HG02642 (cell line): ENCODE measurements at regions not wholly inside any gene's neighbourhood (a gene's known extent, or its start where the extent isn't known, plus 50 kb on each side); places are given as distances from the start of the nearest gene placed in this dataset.
A peak's percentile ranks its signal among the peaks of the same experiment; 100 is the strongest.
"Not testable (repeated sequence)": the region's sequence is repeated elsewhere in the genome, so short reads cannot be mapped to it uniquely, and the experiment has no call there.

ENCODE experiments used
- ATAC-seq: cut with Tn5 transposase; IDR thresholded peaks from one replicate; pipeline ENCODE4 v1.9.1; 2021; ENCODE audit warnings: mild to moderate bottlenecking; ENCODE audit not compliant: unreplicated experiment, poor library complexity

DNA sequence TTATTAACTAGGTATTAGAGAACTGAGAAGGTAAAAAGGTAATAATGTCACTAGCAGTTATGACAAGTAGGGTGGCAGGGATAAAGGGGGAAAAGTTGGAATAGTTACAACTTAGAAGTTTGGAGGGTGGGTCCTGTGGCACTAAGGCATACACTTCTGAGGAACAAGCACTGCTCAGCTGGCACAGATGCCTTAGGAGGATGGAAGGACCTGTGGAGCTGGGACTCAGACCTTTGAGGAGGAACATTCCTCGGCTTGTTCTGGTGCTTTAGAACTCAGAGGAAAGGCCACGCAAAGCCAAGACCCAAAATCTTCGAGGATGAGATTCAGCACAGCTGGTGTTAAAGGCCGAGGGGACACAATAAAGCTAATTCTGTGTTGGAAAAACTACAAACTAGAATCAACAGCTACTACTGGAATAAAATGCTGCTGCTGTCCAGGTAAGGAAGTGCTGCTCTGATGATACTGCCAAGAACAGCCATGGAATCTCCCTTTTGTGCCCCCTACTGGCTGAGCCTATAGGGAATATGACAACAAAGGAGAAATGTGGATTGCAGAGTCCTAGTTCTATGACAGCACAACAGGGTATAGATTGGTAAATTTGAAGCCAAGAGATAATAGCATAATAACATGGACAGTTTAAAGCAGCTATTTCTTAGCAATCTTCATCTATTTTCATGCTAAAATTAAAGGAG is 126.7 kb downstream of the SLC25A46 start:
- ATAC-seq, result peak; percentile 59

DNA sequence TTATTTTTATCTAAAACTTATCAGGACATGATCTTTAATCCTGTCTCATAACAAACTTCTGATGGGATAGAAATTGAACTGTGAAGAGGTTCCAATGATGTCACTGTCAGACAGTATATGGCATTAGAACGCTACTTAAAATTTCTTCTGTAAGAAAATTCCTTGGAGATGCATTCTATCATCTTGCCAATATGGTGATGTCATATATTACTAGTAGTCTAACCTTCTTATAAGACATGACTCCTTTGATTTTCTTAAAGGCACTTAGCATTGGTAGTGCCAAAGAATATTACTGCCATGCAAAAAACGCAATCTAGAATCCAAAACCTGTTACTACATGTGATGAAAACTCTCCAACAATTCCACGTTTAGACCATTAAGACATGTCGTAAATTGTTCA is 131.1 kb downstream of the SLC25A46 start:
- ATAC-seq, result no peak

DNA sequence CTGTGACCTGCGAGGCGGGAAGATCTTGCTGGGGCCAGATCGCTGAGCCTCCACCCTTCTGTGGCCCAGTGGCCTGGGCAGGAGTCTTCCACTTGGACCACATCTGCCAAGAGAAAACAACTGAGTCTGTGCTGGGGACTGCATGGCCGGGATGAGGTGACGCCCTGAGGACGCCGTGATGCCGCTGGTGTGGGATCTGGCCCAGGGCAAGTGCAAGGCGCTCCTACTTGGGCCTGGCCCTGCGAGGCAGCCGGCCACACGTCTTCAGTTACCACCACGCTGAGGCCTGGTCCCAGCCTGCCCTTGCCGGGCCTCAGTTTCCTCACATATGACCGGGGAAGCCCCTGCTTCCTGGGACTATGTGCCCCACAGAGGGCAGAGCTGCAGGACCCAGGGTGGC is 133.4 kb downstream of the SLC25A46 start:
- ATAC-seq, result no peak

DNA sequence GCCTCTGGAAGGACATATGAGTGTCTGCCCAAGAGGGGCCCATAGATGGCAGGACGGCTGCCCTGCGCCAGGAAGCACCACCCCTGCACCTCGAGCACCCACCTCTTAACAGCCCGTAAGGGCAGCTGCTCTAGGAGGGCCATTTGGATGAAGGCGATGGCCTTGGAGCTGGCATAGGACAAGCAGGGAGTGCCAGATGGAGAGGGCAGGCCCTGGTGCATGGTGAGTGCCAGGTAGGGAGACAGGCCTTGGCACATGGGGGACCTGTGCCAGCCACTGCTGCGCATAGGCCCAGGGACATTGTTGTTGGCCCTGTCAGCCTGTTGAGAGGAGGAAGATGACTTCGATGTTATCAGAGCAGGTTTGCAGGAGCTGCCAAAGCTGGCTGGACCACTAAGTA is 134.2 kb downstream of the SLC25A46 start:
- no peak for ATAC-seq

DNA sequence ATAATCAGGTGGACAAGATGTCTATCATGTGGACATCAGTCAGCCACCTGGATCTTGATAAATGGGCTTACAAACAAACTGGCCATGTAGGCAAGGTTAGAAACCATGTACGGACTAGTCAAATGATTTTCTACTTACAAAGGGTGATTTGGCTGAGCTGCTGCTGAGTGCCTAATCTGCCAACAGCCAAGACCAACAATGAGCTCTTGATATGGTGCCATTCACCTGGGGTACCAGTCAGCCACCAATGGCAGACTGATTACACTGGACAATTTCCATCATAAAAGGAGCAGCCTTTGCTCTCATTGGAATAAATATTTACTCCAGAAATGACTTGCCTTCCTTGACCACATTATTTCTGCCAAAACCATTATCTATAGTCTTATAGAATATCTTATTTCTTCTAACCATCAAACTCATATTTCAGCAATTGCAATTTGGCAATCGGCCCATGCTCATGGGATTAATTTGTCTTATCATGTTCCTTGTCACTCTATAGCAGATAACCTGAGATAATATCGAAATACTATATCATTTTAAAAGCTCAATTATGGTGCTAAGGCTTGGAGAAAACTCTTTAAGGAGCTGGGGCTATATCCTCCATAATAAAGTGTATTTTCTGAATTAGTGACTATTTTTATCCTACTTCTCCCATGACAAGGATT is 135.1 kb downstream of the SLC25A46 start:
- no peak for ATAC-seq

DNA sequence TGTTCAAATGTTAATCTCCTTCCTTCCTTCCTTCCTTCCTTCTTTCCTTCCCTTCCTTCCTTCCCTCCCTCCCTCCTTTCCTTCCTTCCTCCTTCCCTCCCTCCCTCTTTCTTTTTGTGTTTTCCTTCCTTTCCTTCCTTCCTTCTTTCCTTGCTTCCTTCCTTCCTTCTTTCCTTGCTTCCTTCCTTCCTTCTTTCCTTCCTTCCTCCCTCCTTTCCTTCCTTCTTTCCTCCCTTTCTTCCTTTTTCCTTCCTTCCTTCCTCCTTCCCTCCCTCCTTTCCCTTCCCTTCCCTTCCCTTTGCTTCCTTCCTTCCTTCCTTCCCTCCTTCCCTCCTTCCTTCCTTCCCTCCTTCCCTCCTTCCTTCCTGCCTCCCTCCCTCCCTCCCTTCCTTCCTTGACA is 136.3 kb downstream of the SLC25A46 start:
- not testable (repeated sequence) for ATAC-seq

DNA sequence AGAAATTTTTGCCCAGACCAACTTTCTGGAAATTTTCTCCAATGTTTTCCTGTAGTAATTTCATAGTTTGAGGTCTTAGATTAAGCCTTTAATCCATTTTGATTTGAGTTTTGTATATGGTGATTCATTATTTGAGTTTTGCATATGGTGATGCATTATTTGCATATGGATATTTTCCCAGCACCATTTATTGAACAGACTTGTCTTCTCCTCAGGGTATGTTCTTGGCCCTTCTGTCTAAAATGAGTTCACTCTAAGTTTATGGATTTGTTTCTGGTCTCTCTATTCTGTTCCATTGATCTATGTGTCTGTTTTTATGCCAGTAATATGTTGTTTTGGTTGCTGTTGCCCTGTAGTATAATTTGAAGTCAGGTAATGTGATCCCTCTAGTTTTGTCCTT is 139.3 kb downstream of the SLC25A46 start:
- no peak for ATAC-seq

DNA sequence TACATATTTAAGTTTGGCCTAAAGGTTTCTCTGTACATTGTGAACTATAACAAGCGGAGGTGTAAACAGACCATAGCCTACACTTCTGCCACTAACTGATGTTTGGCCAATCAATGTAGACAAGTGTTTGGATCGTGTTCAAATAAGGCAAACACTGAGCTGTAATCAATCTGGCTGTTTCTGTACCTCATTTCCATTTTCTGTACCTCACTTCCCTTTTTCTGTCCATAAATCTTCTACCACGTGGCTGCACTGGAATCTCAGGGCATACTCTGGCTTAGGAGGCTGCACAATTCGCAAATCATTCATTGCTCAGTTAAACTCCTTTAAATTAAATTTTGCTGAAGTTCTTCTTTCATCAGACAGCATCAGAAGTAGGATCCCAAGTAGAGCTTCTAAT is 140.9 kb downstream of the SLC25A46 start:
- ATAC-seq, result no peak

DNA sequence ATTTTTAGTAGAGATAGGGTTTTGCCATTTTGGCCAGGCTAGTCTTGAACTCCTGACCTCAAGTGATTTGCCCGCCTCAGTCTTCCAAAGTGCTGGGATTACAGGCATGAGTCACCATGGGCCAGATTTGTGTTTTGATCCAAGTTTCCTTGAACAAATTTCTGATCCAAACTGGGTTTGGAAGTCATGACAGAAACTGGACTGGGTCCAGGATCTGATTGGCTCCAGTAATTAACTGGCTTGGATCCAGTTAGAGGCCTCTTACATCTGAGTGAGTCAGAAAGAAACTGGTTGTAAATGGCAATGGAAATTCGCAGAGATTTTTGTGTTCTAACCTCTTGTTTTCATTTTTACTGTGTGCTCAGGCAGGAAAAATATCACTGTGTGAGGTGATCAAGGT is 141.6 kb downstream of the SLC25A46 start:
- ATAC-seq, result no peak

DNA sequence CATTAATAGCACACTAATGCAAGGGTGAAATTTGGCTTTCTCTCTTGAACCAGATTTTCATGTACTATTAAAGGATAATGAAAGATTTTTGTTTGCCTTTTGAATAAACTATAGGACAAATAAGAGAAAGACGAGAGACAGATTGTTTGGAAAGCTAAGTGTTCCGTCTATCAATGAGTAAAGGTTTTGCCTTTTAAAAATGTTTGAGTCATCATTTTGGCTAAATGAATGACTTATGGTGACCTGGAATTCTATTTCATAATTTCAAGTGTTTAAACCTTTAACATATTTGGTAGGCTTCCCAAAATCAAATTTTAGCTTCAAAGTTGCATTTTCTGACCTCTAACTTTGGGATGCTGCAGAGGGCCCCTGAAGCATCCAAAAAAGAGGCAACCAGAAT is 145.2 kb downstream of the SLC25A46 start:
- no peak for ATAC-seq

DNA sequence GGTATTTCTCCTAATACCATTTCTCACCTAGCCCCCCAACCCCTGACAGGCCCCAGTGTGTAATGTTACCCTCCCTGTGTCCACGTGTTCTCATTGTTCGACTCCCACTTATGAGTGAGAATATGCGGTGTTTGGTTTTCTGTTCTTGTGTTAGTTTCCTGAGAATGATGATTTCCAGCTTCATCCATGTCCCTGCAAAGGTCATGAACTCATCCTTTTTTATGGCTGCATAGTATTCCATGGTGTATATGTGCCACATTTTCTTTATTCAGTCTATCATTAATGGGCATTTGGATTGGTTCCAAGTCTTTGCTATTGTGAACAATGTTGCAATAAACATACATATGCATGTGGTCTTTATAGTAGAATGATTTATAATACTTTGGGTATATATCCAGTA is 148.4 kb downstream of the SLC25A46 start:
- ATAC-seq, result not testable (repeated sequence)

DNA sequence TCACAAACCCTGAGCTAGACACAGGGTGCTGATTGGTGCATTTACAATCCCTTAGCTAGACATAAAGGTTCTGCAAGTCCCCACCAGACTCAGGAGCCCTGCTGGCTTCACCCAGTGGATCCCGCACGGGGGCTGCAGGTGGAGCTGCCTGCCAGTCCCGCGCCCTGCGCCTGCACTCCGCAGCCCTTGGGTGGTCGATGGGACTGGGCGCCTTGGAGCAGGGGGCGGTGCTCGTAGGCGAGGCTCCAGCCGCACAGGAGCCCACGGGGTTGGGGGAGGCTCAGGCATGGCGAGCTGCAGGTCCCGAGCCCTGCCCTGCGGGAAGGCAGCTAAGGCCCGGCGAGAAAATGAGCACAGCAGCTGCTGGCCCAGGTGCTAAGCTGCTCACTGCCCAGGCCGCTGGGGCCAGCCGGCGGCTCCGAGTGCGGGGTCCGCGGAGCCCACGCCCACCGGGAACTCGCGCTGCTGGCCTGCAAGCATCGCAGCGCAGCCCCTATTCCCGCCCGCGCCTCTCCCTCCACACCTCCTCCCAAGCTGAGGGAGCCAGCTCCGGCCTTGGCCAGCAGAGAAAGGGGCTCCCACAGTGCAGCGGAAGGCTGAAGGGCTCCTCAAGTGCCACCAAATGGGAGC is 155.2 kb downstream of the SLC25A46 start:
- not testable (repeated sequence) for ATAC-seq

DNA sequence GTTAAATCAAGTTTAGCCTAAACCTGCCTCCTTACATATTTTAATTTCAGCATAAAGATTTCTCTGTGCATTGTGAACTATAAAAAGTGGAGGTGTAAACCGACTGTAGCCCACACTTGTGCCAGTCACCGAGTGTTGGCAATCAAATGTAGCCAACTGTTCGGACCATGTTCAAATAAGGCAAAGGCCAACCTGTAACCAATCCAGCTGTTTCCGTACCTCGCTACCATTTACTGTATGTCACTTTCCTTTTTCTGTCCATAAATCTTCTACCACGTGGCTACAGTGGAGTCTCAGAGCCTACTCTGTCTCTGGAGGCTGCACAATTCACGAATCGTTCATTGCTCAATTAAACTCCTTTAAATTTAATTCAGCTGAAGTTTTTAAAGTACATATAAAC is 156.0 kb downstream of the SLC25A46 start:
- no peak for ATAC-seq

DNA sequence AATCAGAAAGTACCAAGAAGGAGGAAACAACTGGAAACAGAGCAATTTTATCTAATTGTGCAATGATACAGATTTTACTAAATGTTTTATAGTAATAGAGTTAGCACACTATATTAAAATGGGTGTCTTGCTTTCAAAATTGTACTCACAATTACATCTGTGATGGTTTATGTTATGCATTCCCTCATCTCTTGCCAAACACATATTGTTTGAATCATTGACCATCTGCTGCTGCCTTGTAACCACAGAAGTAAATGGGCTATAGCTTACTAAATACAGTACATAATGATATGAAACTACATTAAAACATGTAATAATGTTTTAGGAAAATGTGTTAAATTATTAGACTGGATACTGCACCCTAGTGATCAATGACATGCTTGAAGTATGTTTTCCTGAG is 158.1 kb downstream of the SLC25A46 start:
- ATAC-seq, result no peak

DNA sequence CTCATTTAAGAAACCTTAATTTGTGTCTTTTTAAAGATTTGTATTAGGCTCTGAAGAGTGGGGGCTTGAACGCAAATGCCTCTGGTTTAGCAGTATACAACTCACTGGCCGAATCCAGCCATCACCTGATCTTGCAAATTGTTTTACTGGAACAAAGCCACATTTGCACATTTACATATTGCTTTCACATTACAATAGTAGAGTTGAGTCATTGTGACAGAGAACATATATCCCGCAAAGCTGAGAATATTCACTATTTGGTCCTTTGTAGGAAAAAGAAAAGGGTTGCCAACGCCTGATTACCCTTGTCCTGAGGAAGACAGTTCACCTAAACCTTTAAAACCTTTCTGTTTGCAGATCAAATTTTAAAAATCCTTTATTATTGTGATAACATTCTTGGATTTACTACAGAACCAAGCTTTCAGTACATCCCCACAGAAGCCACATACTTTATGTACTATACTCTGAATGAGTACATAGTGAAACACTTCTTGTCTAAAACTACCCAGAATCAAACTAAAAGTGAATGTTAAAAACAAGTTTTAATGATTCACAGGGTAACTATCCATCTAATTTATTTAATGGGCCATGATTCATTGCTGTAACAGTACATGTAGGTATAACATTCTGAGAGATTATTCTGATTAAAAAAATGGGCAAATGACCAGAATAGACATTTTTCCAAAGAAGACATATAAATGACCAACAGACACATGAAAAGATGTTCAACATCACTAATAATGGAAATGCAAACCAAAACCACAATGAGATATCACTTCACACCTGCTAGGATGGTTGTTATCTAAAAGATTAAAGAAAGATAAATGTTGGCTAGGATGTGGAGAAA is 161.0 kb downstream of the SLC25A46 start:
- ATAC-seq, result peak; percentile 70

DNA sequence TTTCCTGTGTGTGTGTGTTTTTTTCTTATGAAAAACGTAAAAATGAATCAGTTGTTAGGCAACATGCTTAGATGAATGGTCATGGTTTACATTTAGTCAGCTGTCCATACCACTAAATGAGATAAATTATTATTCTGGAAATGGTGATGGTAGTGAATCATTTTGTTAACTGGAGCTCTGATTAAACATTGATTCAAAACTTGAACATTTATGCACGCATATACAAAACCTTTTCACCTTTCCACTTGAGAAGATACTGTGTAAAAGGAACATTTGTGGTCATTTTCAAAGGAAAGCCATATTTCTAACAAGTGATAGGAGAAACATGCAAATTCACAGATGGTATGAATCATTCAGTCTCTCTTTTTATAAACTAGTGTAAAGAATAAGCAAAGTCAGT is 162.0 kb downstream of the SLC25A46 start:
- ATAC-seq, result no peak

DNA sequence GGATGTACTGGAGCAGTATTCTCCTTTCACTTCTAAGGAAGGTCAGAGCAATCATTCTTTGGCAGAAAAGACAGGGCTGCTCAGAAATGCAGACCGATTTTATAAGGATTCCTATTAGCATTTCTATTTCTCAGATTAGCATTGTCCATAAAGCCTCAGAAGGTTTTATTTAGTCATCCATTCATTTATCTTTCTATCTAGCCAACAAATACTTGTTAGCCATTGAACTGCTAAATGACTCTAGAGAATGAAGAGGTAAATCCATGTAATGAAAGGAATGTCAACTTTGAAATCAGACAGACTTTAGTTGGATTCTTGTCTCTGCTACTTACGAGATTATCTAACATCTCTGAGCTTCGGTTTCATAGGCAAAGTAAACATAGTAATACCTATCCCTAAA is 165.2 kb downstream of the SLC25A46 start:
- no peak for ATAC-seq

DNA sequence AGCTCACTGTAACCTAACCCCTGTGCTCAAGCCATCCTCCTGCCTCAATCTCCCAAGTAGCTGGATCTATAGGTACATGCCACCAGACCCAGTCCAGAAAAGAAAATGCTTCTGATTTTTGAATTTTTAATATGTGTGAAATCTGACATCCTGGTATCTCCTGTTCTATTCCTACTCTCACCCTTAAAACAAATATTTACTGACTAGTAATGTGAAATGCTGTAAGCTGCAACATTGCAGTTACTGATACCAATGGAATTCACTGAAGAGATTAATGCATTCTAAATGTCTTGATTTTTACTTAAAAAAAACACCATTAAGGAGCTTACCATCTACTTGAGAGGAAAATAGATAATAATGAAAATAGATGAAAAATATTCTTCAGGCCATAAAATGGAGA is 162.7 kb upstream of the TSLP start:
- no peak for ATAC-seq

DNA sequence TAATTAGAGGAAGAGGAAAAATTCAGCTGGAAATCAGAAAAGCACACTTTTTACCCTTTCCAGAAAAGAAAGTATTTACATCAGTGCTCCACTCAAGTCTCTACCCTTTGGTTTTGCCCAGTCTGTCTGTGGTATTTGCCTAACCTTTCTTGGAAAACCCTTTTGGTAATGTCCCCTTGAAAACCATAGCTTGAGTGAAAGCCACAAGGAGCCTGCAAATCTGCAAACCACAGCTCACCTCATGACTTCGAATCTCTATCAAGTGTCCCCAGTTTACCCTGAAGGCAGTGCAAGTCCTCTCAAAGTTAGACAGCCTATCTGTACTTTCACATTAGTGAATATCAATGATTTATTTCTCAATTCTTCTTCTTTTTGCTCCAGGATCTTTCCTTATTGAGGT is 162.1 kb upstream of the TSLP start:
- ATAC-seq, result no peak

DNA sequence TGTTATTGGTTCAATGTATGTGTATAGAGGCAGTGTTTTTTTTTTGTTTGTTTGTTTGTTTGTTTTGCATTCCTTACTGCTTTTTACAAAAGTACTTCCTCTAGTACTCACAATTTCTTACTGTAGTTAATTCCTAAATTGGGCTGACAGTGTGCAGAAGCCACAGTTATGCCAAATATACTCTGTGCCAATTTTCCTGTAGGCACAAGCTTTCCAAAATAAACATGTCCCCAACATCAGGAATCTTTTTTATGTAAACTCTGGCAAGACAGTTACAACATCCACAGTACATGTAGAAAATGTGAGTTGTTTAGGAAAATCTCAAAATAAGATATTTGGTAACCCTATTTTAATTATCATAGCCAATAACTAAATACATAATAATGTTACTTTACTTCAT is 161.6 kb upstream of the TSLP start:
- ATAC-seq, result no peak

DNA sequence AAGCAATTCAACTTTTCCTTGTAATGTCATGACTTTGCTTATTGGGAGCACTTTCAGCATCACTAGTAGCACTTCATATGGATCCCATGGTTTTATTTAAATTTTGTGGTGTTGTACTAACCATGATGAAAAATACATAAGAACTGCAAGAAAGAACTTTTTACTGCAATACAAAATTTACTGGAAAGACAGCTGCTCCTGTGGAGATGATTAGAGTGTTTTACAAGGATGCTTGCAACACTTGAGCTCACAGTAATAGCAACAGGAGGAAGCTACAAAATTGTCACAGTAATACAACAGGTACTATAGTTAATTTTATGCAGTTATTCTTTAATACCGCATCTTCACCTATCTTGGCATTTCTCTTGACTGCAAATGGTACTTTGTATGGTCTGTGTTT is 158.3 kb upstream of the TSLP start:
- no peak for ATAC-seq
